Glutamatergic neuron (in vitro differentiated cells): ENCODE measurements at regions not wholly inside any gene's neighbourhood (a gene's known extent, or its start where the extent isn't known, plus 50 kb on each side); places are given as distances from the start of the nearest gene placed in this dataset.

Experiments used
- DNase-seq: peaks from one replicate; pipeline ENCODE4 v3.0.0; 2022
- H3K27ac Mint-ChIP-seq: one replicate; pipeline ENCODE4 v1.8.0; 2020; ENCODE audit warnings: mild to moderate bottlenecking, mixed read lengths, inconsistent platforms; ENCODE audit not compliant: unreplicated experiment
- H3K27me3 Mint-ChIP-seq: one replicate; pipeline ENCODE4 v1.8.0; 2020; ENCODE audit warnings: mild to moderate bottlenecking, moderate library complexity, mixed read lengths, inconsistent platforms; ENCODE audit not compliant: unreplicated experiment
- H3K36me3 Mint-ChIP-seq: one replicate; pipeline ENCODE4 v1.8.0; 2020; ENCODE audit warnings: mild to moderate bottlenecking, mixed read lengths, inconsistent platforms; ENCODE audit not compliant: unreplicated experiment
- H3K4me1 Mint-ChIP-seq: one replicate; pipeline ENCODE4 v1.8.0; 2020; ENCODE audit warnings: mild to moderate bottlenecking, low read depth, mixed read lengths, inconsistent platforms; ENCODE audit not compliant: unreplicated experiment
- H3K4me3 Mint-ChIP-seq: one replicate; pipeline ENCODE4 v1.8.0; 2020; ENCODE audit warnings: mild to moderate bottlenecking, mixed read lengths, inconsistent platforms; ENCODE audit not compliant: unreplicated experiment
- H3K9me3 Mint-ChIP-seq: one replicate; pipeline ENCODE4 v1.8.0; 2020; ENCODE audit warnings: mild to moderate bottlenecking, moderate library complexity, mixed read lengths, inconsistent platforms; ENCODE audit not compliant: unreplicated experiment
- TF ChIP-seq, protein P1 (sequence below): fragments of 200-600 bp; sonication (generic); IDR thresholded peaks from one replicate; pipeline ENCODE4 v1.5.0; 2021; ENCODE audit not compliant: partially characterized antibody, unreplicated experiment

- Mint-ChIP-seq H3K4me1 (no peaks in the 10 kb centered on the region), H3K27ac (no peak overlapping the region), H3K9me3 (no peaks in the 10 kb centered on the region), H3K4me3 (no peak overlapping the region), H3K36me3 (no peaks in the 10 kb centered on the region), H3K27me3 (no peaks in the 10 kb centered on the region)
- DNase-seq: no peak
- TF ChIP-seq, protein P1, sequence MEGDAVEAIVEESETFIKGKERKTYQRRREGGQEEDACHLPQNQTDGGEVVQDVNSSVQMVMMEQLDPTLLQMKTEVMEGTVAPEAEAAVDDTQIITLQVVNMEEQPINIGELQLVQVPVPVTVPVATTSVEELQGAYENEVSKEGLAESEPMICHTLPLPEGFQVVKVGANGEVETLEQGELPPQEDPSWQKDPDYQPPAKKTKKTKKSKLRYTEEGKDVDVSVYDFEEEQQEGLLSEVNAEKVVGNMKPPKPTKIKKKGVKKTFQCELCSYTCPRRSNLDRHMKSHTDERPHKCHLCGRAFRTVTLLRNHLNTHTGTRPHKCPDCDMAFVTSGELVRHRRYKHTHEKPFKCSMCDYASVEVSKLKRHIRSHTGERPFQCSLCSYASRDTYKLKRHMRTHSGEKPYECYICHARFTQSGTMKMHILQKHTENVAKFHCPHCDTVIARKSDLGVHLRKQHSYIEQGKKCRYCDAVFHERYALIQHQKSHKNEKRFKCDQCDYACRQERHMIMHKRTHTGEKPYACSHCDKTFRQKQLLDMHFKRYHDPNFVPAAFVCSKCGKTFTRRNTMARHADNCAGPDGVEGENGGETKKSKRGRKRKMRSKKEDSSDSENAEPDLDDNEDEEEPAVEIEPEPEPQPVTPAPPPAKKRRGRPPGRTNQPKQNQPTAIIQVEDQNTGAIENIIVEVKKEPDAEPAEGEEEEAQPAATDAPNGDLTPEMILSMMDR: no peak
Measured at GRCh38 chr4:74524985-74525384, 80.0 kb downstream of the AREG start.

GRCh38 chr4:74527049-74527448 is 82.1 kb downstream of the AREG start:
- H3K27ac Mint-ChIP-seq: no peak overlapping the region
- H3K4me3 Mint-ChIP-seq: no peak overlapping the region
- H3K27me3 Mint-ChIP-seq: no peaks in the 10 kb centered on the region
- no peaks in the 10 kb centered on the region for H3K36me3 Mint-ChIP-seq
- no peaks in the 10 kb centered on the region for H3K4me1 Mint-ChIP-seq
- DNase-seq: no peak
- H3K9me3 Mint-ChIP-seq: no peaks in the 10 kb centered on the region
- TF ChIP-seq, protein P1: no peak

DNA sequence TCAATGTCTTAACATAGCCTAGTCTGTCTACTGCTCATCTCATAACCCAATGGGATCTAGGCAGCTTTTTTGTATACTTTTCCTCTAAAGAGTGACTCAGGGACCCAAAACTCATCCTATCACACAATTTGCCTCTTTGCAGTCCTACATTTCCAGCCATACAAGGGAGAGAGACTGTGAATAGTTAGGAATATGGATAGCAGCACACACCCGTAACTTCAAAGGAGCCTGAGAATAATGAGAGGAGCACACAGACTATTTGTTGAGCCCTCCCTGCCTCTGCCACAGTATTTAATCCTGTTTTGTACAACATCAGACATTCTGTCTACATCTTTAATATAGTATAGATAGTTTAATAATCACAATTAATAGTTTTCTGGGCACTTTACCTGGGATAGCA is 83.2 kb downstream of the AREG start:
- H3K27me3 Mint-ChIP-seq: no peaks in the 10 kb centered on the region
- no peak overlapping the region for H3K27ac Mint-ChIP-seq
- H3K36me3 Mint-ChIP-seq: no peaks in the 10 kb centered on the region
- H3K4me1 Mint-ChIP-seq: no peaks in the 10 kb centered on the region
- H3K9me3 Mint-ChIP-seq: no peaks in the 10 kb centered on the region
- DNase-seq: no peak
- H3K4me3 Mint-ChIP-seq: no peak overlapping the region
- TF ChIP-seq, protein P1: no peak

GRCh38 chr4:74529284-74530041 is 84.5 kb downstream of the AREG start:
- Mint-ChIP-seq H3K36me3 (no peaks in the 10 kb centered on the region), H3K27ac (no peak overlapping the region), H3K4me3 (no peak overlapping the region), H3K4me1 (no peaks in the 10 kb centered on the region), H3K27me3 (no peaks in the 10 kb centered on the region), H3K9me3 (no peaks in the 10 kb centered on the region)
- no peak for DNase-seq
- TF ChIP-seq, protein P1: no peak

DNA sequence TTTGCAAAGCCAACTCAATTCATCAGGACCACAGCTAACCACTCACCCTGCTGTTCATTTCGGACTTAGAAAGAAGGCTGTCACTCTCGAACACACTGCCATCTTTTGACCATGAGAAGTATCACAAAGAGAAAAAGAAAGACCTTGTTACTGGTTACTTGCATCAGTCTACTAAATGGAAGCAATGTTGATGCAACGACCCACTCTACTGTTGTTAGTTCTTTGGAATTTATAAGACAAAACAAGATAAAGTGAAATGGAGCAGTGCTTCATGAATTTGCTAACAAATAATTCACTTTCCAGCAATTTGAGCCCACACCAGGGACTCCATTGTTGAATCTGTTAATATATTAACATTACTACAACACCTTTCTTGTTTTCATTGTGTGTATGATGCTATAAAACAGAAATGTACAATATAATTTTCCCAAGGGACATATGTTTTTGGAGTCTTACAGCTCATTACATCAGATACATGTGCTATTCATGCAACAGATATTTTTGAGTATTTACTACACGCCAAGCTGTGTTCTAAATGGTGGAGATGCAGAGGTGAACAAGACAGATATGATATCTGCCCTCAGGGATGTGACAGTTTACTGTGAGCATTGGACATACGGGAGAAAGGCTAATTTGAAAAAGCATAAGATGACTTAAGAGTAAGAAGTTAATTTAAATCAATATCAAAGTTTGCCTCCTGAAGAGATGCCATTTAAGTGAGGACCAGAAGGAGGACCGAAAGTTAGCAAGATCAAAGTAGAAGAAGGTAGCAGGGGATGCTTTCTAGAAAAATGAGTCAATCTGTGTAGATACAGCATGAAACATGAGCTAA is 87.2 kb downstream of the AREG start:
- no peak overlapping the region for H3K27ac Mint-ChIP-seq
- TF ChIP-seq, protein P1: no peak
- no peaks in the 10 kb centered on the region for H3K27me3 Mint-ChIP-seq
- no peaks in the 10 kb centered on the region for H3K9me3 Mint-ChIP-seq
- no peak overlapping the region for H3K4me3 Mint-ChIP-seq
- H3K4me1 Mint-ChIP-seq: no peaks in the 10 kb centered on the region
- no peak for DNase-seq
- no peaks in the 10 kb centered on the region for H3K36me3 Mint-ChIP-seq
